HL-60 (cell line): ENCODE measurements at regions not wholly inside any gene's neighbourhood (a gene's known extent, or its start where the extent isn't known, plus 50 kb on each side); places are given as distances from the start of the nearest gene placed in this dataset.

ENCODE experiments used
- GABPA ChIP-seq: IDR thresholded peaks from 2 replicates; pipeline ENCODE4 v1.6.1; 2012; ENCODE audit warnings: low read depth
- POLR2AphosphoS5 ChIP-seq: IDR thresholded peaks from 2 replicates; pipeline ENCODE4 v1.6.1; 2012; ENCODE audit warnings: low read depth
- REST ChIP-seq: IDR thresholded peaks from 2 replicates; pipeline ENCODE4 v1.6.1; 2012; ENCODE audit warnings: low read depth; ENCODE audit not compliant: insufficient replicate concordance
- TF ChIP-seq, protein P1 (sequence below): IDR thresholded peaks from one replicate; pipeline ENCODE4 v1.5.1; 2011; ENCODE audit warnings: low read length, control low read depth, inconsistent platforms; ENCODE audit not compliant: insufficient read depth

DNA sequence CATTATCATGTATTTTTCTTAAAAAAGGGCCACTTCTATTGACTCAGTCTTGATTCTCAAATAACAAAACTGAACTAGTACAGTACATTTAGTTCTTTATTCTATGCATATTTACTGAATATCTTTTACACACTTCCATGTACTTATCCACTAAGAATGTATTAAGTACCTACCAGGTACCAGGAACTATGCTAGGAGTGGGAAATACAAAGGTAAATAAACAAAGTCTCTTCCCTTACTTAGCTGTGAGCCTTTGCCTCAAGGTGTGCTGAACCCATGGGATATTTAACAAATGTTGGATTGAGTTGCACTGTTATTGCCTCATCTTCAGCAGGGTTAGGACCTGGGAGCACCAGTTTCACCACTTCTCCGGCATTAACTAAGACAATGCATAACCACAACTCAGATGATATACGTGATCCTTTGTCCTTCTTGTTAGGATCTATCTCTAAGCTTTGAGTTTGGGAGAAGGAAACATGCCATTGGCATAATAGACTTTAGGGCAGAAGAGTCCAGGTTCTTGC is 533.9 kb downstream of the TFAP2B start:
- TF ChIP-seq, protein P1, sequence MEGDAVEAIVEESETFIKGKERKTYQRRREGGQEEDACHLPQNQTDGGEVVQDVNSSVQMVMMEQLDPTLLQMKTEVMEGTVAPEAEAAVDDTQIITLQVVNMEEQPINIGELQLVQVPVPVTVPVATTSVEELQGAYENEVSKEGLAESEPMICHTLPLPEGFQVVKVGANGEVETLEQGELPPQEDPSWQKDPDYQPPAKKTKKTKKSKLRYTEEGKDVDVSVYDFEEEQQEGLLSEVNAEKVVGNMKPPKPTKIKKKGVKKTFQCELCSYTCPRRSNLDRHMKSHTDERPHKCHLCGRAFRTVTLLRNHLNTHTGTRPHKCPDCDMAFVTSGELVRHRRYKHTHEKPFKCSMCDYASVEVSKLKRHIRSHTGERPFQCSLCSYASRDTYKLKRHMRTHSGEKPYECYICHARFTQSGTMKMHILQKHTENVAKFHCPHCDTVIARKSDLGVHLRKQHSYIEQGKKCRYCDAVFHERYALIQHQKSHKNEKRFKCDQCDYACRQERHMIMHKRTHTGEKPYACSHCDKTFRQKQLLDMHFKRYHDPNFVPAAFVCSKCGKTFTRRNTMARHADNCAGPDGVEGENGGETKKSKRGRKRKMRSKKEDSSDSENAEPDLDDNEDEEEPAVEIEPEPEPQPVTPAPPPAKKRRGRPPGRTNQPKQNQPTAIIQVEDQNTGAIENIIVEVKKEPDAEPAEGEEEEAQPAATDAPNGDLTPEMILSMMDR: no peak
- TF ChIP-seq POLR2AphosphoS5 (no peak), REST (no peak), GABPA (no peak)
